ENCODE measurements at regions not wholly inside any gene's neighbourhood (a gene's known extent, or its start where the extent isn't known, plus 50 kb on each side); places are given as distances from the start of the nearest gene placed in this dataset.

DNA sequence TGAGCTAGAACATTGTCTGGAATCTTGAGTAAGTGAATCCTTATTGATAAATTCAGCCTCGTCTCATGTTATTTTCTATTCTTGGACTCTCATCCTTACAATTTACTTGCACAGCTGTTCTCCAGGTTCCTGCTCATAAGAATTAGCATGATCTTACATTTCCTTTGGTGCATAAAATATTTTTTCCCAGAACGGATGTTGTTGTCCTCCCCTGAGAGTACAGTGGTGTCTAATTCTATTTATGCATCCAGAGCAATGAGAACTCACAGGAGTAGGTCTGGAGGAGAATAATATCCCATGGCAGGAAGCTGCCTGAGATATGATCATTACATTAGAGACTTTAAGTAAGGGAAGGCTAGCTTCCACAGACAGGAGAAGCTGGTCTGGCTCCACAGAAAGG is 178.4 kb upstream of the MAST4 start:
- no CpG with 5 or more reads among the region's 2 CpGs for WGBS (ENCODE audit: extremely low coverage, insufficient read length, low lambda C conversion rate)
- Mint-ChIP-seq H3K4me1 (0 out of 4 replicates have a peak, but pooled peaks cover 0 to 5% of the 10 kb centered on the region in 2 experiments), H3K9me3 (peaks cover 3 to 5% of the 10 kb centered on the region in 2 experiments; a peak in 4 of 5 replicates)

More for the DNA sequence above, 178.4 kb upstream of the MAST4 start:
- Histone ChIP-seq H2BK20ac (ENCODE audit: low read depth, low read length, poor library complexity, severe bottlenecking) (no peak overlapping the region), H3K14ac (ENCODE audit: insufficient read depth, low read length) (no peak overlapping the region), H4K91ac (ENCODE audit: insufficient read length, low read depth, low read length) (no peak overlapping the region), H4K20me1 (ENCODE audit: control insufficient read depth, insufficient read depth, insufficient read length) (no peaks in the 10 kb centered on the region), H3T11ph (ENCODE audit: low read length) (no peak overlapping the region), H2BK15ac (ENCODE audit: low read depth, low read length) (no peak overlapping the region), H3K4ac (ENCODE audit: low read depth, low read length) (no peak overlapping the region), H2BK12ac (ENCODE audit: insufficient read length, low read depth, low read length) (no peak overlapping the region), H4K8ac (replicated peaks; ENCODE audit: insufficient read length, low read depth, low read length) (no peak overlapping the region), H3K9me3 (ENCODE audit: control insufficient read depth, low read depth, low read length) (no peaks in the 10 kb centered on the region), H3K4me2 (ENCODE audit: insufficient read depth, insufficient read length, low read length) (no peak overlapping the region), H3K23ac (ENCODE audit: insufficient read length, low read depth, low read length) (no peak overlapping the region), H3K79me2 (ENCODE audit: insufficient read depth, low read length) (no peaks in the 10 kb centered on the region), H4K5ac (ENCODE audit: insufficient read length, low read depth, low read length) (no peak overlapping the region), H3K18ac (ENCODE audit: insufficient read length, low read depth, low read length) (no peak overlapping the region), H3K79me1 (ENCODE audit: insufficient read depth, low read depth, low read length, poor library complexity, severe bottlenecking) (no peaks in the 10 kb centered on the region), H3K4me1 (ENCODE audit: insufficient read depth, low read length) (no peaks in the 10 kb centered on the region), H3K27me3 (ENCODE audit: insufficient read depth, low read length) (no peaks in the 10 kb centered on the region), H2BK5ac (ENCODE audit: insufficient read length, low read length) (no peak overlapping the region), H2AK5ac (ENCODE audit: insufficient read length, low read length) (no peak overlapping the region), H2BK120ac (ENCODE audit: low read depth, low read length, poor library complexity, severe bottlenecking) (no peak overlapping the region), H3K9ac (ENCODE audit: extremely low read depth, insufficient read length, low read length) (no peak overlapping the region), H3K23me2 (ENCODE audit: insufficient read length, low read depth, low read length, poor library complexity, severe bottlenecking) (no peaks in the 10 kb centered on the region), H3K56ac (ENCODE audit: insufficient read length, low read depth, low read length) (no peak overlapping the region), H2AFZ (ENCODE audit: low read length) (no peak overlapping the region), H3K27ac (ENCODE audit: insufficient read length, low read depth, low read length) (no peak overlapping the region)
- H3K36me3 Mint-ChIP-seq (ENCODE audit: insufficient read depth in 1 of 3, low read depth in 3 of 3), result peaks cover 0 to 6% (median 1%) of the 10 kb centered on the region in 3 experiments; a peak in 2 of 7 replicates
- H3K27ac Mint-ChIP-seq, result no peak overlapping the region
- no peak for DNase-seq
- no peaks in the 10 kb centered on the region; the same call in none of the 2 replicates for H3K27me3 Mint-ChIP-seq (ENCODE audit: low read depth)
- no peak for TF ChIP-seq CTCF (conservative IDR thresholded peaks at IDR 0.05)
- H3K4me3 Mint-ChIP-seq, result no peak overlapping the region

Measured in H9 (cell line).